CD4-positive, alpha-beta T cell treated with Interferon alpha-2 for 1 hour (primary cell): ENCODE measurements at regions not wholly inside any gene's neighbourhood (a gene's known extent, or its start where the extent isn't known, plus 50 kb on each side); places are given as distances from the start of the nearest gene placed in this dataset.

Source experiments
- DNase-seq, 2 donors: peaks; one replicate each; pipeline ENCODE4 v3.0.0-alpha.2; 2020 to 2022

DNA sequence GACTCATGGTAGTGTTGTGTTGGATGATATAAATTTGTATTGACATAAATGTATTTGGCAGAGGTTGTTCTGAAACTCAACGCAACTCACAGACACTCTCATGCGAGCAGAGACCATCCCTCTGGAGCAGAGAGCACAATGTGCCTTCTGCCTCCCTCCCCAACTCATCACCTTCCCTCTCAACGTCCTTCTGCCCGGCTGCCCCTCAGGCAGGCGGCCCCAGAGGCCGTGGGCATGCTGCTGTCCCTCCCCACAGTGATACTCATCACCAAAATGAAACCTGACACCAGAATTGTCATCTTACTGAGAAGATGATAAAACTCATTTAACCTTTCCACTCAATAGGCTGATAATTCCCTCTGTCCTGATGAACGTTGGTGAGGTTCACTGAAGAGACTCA is 260.6 kb downstream of the ETS1 start:
- DNase-seq = no peak

DNA sequence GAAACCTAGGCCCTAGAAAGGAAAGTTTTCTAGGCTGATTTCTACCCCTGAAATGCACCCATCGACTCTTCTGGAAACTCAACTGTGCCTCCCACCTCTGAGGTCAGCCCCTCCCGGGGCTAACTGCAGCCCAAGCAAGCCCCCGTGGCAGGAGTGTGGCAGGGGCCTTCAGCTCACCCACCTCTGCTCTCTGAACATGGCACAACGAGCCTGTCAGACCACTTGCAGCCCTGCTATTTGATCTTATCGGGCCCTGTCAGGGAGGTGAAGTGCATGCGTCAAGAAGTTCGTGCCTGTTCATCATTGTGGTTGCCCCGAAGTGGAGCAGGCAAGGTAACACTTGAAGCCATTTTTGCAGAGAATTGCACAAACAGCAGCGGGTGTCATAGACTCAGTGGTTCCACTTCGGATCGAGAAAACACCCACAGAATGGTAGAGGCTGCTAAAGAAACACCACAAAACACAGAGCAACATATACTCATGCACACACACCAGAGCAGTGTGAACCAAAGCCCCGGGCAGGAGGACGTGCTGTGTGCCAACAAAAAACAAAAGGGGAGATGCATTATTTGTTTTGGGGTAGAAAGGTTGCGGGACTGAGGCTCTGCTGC is 262.7 kb downstream of the ETS1 start:
- peak; percentile 85 to 88 for DNase-seq

GRCh38 chr11:128324051-128324481 is 263.3 kb downstream of the ETS1 start:
- peak in 1 of 2 donors; percentile 51 for DNase-seq

DNA sequence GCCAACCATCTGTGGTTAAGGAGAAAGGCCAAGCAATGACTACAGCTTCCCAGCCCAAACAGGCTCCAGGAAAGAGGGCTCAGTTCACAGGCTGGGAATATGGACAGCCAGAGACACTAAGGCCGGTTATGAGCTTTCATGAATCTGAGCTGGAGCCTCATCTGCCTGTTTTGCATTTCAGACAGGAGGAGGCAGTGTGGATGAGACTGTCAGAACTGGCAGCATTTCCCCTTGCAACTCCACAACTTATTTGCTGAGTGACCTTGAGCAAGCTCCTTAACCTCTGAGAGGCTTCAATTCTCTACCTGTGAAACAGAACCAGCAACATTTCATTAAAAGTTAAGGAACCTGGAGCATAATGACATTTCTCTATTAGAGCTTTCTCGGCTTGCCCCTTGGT is 264.0 kb downstream of the ETS1 start:
- peak; percentile 63 to 72 for DNase-seq

DNA sequence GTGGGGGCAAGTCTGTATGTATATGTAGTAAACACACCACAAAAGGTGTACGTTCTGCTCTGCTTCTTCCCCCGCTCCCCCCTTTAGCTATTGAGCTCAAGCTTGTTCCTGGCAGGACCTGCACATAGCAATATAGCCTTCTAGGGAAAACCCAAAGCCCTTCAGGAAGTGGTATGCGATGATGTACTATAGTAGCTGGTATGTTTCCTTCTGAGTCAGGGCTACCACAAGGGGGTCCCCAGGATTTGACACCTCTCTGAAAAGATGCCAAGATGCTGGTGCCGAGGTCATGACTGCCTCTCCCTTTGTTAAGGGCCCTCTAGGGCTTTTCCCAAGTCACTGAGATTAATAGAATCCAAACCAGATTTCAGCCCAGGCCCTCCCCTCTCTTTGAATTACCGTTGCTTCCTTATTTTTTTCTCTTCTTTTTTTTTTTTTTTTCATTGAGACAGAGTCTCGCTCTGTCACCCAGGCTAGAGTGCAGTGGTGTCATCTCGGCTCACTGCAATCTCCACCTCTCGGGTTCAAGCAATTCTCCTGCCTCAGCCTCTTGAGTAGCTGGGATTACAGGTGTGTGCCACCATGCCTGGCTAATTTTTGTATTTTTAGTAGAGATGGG is 268.4 kb downstream of the ETS1 start:
- DNase-seq = peak; percentile 85 to 90

GRCh38 chr11:128316541-128317227 is 270.7 kb downstream of the ETS1 start:
- no peak for DNase-seq

GRCh38 chr11:128315933-128316332 is 271.4 kb downstream of the ETS1 start:
- DNase-seq = no peak

DNA sequence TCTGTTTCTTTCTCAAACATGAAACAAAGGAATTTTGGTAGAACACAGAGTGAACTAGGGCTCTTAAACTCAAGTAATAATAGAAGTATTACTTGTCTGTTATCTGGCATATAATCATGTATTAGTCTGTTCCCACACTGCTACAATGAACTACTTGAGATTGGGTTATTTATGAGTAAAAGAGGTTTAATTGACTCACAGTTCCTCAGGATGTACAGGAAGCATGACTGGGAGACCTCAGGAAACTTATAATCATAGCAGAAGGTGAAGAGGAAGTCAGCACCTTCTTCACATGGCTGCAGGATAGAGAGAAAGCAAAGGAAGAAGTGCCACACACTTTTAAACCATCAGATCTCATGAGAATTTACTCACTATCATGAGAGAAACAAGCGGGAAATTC is 273.4 kb downstream of the ETS1 start:
- DNase-seq = no peak

GRCh38 chr11:128311742-128312719 is 275.3 kb downstream of the ETS1 start:
- peak in 1 of 2 donors; percentile 40 for DNase-seq

DNA sequence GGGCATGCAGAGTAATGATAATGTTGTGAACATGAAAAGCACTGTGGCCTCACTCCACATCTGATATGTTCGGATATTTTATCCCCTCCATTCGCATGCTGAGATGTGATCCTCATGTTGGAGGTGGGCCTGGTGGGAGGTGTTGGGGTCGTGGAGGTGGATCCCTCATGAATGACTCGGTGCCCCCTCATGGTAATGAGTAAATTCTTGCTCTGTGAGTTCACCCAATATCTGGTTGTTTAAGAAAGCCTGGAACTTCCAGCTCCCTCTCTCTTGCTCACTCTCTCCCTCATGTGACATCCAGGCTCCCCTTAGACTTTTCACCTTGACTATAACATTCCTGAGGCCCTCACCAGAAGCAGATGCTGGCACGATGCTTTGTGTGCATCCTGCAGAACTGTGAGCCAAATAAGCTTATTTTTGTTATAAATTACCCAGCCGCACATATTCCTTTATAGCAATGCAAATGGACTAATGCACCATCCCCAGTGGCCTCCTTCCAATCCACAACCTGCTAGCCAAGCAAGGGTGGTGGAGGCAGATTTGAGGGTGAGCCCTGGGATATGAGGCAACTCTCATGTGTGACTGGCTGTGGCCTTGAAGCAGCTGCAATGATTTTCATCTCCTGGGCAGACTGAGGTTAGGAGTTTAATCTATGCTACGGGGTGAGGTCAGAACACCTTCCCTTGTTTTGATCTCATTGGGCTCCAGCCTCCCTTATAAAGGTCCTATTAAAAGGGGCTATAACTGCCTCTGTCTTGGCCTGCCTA is 276.5 kb downstream of the ETS1 start:
- DNase-seq = no peak

DNA sequence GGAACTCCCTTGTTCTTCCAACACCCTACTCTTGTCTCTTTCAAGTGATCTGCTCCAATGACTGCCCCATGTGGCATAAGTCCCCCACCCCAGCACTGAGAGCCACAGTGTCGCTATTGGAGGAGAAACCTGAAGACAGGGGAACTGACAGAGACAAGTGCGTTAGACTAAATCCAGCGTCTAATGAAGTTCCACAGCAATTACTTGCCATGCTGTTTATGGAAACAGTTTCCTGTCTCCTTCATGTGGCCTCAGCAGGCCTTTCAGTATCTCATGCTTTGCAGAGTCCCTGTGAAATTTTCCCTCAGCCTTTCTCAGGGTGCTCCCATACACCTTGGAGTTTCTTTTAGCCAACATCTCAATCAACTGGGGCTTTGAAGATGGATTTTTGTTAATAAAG is 277.4 kb downstream of the ETS1 start:
- DNase-seq = no peak

- DNase-seq = no peak
Measured at GRCh38 chr11:128308794-128309193, 278.6 kb downstream of the ETS1 start.

DNA sequence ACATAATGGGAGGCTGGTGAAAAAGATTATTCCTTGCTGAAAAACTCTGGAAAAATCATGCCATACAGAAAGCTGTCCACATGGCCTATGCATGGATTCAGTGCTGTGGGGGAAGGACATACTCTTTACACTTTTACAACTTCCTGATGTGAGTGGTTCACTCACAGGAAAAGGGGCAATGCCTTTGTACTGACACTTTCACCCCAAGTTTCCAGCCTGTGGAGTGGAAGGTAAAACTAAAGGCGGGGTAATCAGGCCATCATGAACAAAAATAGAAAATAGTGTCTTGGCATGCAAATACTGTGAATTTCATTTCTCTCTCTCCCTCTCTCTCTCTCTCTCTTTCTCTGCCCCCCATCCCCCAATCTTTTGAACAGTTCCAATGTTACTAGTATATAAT is 281.8 kb downstream of the ETS1 start:
- DNase-seq = peak in 1 of 2 donors; percentile 59

- peak; percentile 33 to 78 for DNase-seq
Measured at GRCh38 chr11:128304666-128305485, 282.5 kb downstream of the ETS1 start.

GRCh38 chr11:128304116-128304515 is 283.2 kb downstream of the ETS1 start:
- DNase-seq = peak in 1 of 2 donors; percentile 51

GRCh38 chr11:128303383-128303782 is 284.0 kb downstream of the ETS1 start:
- DNase-seq = no peak

DNA sequence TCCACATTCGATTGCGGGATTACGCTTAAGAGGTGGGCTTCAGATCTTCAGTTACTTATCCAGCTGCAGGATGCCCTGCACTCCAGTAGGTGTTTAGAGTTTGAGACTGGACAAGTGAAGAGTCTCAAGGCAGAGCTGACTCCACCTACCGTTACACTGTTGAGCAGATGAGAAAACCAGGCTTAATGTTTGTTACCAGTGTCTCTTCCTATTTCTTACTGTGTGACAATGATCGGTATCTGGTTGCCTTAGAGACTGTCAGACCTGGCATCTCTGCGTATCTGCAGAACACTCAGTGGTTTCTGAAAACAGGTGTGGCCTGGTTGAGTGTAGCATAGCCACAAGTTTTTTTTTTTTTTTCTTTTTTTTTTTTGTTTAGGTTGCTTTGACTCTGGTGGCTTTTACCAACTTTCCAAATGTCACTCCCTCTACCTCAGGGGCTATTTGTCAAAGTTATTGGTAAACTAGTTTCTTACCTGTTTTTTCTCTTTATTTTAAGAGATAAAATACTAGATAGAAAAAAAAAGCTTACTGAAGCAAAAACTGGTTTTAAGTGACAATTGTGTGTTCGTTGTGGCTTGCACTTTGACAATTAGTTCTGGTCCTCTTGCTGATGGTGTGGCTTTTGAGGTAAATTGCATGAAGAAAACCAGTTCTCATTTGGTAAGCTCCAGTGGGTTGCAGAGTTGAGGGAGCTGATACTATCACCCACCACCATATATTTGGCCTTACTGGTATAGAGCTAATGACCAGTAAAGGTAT is 284.8 kb downstream of the ETS1 start:
- peak; percentile 90 to 95 for DNase-seq

DNA sequence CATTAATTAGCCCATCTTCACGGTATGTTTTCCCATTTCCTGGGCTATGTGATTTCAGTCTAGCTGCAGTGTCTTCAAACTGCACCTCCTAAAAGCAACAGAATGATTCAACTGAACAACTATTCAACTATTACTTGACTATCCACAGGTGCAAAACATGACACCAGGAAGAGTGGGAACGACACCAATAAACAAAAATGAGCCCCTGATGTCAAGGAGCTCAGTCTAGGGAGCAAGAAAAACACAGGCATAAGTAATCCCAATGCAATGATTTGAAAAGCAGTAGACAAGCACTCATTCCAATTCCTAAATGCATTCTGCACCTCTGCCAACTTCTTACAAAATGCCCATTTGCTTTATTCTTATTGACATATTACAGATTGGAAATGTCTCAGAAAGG is 285.6 kb downstream of the ETS1 start:
- DNase-seq = no peak

- peak in 1 of 2 donors; percentile 61 for DNase-seq
Measured at GRCh38 chr11:128300785-128301184, 286.6 kb downstream of the ETS1 start.

DNA sequence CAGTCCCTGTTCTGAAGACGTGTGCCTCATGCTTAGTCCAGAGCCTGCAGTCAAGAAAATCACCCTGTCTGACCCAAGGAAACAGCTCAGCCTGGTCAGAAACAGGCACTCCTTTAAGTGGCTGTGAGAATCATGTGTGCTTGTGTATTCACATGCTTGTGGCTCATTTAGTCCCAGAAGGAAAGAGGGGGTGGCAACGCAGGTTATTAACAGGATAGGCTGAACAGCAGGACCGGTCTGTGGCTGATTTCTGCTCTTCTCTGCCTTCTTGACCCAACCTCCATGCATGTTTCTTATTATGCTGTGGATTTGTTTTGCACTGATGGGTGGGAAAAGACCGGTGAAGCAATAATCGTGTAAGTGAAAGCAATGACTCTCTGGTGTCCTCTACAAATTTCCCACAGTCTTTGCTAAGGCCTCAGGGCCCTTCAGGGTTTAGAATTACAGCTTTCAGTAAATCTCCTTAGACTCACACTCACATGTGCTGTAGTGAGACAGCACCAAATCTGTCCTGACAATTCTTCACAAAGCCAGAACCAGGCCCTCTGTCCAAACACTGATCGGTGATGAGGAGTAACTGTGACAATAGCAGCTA is 288.1 kb downstream of the ETS1 start:
- no peak for DNase-seq
